GM12864 (cell line): ENCODE measurements at regions not wholly inside any gene's neighbourhood (a gene's known extent, or its start where the extent isn't known, plus 50 kb on each side); places are given as distances from the start of the nearest gene placed in this dataset.
"Not testable (repeated sequence)": the region's sequence is repeated elsewhere in the genome, so short reads cannot be mapped to it uniquely, and the experiment has no call there.

ENCODE experiments used
- DNase-seq: peaks from one replicate; pipeline ENCODE4 v3.0.0-alpha.2; 2011; ENCODE audit warnings: low read depth
- H3K4me3 ChIP-seq: 2 replicates; pipeline ENCODE4 v1.5.1; 2011; ENCODE audit warnings: mild to moderate bottlenecking, low read depth, low read length, control low read depth
- CTCF ChIP-seq: IDR thresholded peaks from 2 replicates; pipeline ENCODE4 v1.5.1; 2011; ENCODE audit warnings: low read depth, mild to moderate bottlenecking, moderate library complexity, low read length, control low read depth, inconsistent platforms; ENCODE audit errors: missing control alignments

DNA sequence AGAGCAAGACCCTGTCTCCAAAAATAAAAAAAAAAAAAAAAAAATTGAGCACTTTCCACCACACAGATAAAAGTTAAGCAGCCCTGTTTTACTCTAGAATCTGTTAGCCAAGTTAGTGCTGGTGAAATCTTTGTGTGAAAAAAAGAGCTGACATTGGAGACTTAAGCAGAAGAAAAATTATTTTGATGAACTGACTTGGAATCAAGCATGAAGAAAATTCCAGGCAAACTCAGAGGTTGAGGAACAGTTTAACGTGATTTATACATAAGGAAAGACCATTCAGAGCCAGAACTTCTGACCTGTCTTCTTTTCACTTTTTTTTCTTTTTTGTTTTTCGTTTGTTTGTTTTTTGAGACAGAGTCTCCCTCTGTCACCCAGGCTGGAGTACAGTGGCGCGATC is 79.6 kb upstream of the RBPJ start:
- DNase-seq: no peak
- H3K4me3 ChIP-seq: no peak overlapping the region
- no peak for TF ChIP-seq CTCF

DNA sequence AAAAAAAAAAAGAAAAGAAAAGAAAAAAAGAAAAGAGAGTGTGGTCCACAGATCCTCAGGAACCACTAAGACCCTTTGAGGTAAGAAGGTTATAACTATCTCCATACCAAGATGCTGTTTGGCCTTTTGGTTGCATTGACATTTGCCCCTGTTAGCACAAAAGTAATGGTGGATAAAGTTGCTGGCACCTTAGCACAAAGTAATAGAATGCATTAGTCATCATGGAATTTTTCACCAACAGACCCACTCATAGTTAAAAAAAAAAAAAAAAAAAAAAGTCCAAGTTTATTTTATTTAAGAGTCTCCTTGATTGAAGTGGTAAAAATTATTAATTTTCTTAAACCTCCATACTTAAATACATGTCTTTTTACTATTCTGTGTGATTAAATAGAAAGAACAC is 78.4 kb upstream of the RBPJ start:
- no peak for DNase-seq
- no peak for TF ChIP-seq CTCF
- no peak overlapping the region for H3K4me3 ChIP-seq

GRCh38 chr4:26244138-26244537 is 76.7 kb upstream of the RBPJ start:
- not testable (repeated sequence) for H3K4me3 ChIP-seq, DNase-seq

GRCh38 chr4:26248647-26249046 is 72.2 kb upstream of the RBPJ start:
- DNase-seq: no peak
- H3K4me3 ChIP-seq: no peak overlapping the region
- no peak for TF ChIP-seq CTCF

- H3K4me3 ChIP-seq: no peak overlapping the region
- no peak for TF ChIP-seq CTCF
- DNase-seq: no peak
Measured at GRCh38 chr4:26252349-26253025, 68.3 kb upstream of the RBPJ start.

GRCh38 chr4:26253968-26254367 is 66.8 kb upstream of the RBPJ start:
- DNase-seq: no peak
- H3K4me3 ChIP-seq: no peak overlapping the region
- no peak for TF ChIP-seq CTCF

DNA sequence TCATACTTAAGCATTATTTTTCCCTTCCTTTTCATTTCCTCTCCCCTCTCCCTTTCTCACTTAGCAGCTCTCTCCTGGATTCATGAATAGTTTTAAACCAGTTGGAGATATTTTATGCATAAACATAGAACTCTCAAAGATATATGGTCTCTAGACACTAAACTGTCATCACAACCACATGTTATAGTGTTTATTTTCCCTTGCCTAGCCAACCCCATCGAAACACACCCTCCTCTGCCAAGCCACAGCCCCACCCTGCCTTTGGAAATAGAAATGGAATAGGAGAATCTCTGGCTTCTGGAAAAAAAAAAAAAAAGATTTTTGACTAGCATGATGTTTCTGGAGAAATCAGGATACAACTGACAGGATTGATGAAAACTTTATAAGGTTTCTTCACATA is 64.8 kb upstream of the RBPJ start:
- DNase-seq: no peak

GRCh38 chr4:26257444-26257843 is 63.4 kb upstream of the RBPJ start:
- not testable (repeated sequence) for DNase-seq, H3K4me3 ChIP-seq

More for the DNA sequence above, 64.8 kb upstream of the RBPJ start:
- no peak overlapping the region for H3K4me3 ChIP-seq
- TF ChIP-seq CTCF: no peak
